ES-I3 (cell line): ENCODE measurements at regions not wholly inside any gene's neighbourhood (a gene's known extent, or its start where the extent isn't known, plus 50 kb on each side); places are given as distances from the start of the nearest gene placed in this dataset.
"Not testable (repeated sequence)": the region's sequence is repeated elsewhere in the genome, so short reads cannot be mapped to it uniquely, and the experiment has no call there.

Experiments used
- H3K36me3 ChIP-seq: 2 replicates; pipeline ENCODE4 v1.6.1; 2013; ENCODE audit warnings: mild to moderate bottlenecking, low read length, control low read depth, moderate library complexity; ENCODE audit not compliant: insufficient read depth
- H3K4me1 ChIP-seq: 2 replicates; pipeline ENCODE4 v1.6.1; 2013; ENCODE audit warnings: mild to moderate bottlenecking, control low read depth, low read length; ENCODE audit not compliant: insufficient read depth
- H3K9ac ChIP-seq: 2 replicates; pipeline ENCODE4 v1.6.1; 2013; ENCODE audit warnings: low read depth, mild to moderate bottlenecking, low read length, moderate library complexity
- H3K9me3 ChIP-seq: 2 replicates; pipeline ENCODE4 v1.6.1; 2013; ENCODE audit warnings: mild to moderate bottlenecking, low read length, moderate library complexity; ENCODE audit not compliant: control insufficient read depth, insufficient read depth

DNA sequence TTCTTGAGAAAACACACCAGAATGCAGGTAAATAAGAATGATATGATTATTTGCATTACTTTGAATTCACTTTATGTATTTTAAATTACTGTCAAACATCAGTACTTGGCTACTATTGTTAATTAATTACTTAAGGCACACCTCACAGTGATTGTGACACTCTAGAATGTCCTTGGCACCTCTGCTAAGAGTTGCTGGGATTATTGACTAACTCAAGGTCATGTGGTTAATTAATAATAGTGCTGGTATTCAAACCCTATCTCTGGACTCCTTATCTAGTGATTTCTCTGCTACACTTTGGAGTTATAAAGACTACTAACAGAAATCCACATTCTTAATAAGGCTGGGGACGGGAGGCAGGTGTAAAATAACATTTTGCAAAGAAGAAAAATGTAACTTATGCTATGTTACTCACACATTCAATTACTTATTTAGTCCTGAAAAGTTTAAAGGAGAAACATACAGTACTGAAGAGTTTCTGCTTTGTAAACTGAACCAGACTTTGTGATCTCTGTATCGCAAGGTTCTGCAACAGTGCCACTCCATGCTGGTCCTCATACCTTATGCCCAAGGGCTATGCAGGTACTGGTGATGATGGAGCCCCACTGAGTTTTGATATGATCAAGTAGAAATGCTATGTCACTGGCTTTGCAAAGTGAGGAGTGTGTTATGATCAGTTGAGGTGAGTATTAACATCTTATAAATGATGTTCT, 242.7 kb downstream of the MID1IP1 start:
- Histone ChIP-seq H3K9ac (no peak overlapping the region), H3K9me3 (no peaks in the 10 kb centered on the region), H3K36me3 (no peaks in the 10 kb centered on the region), H3K4me1 (no peaks in the 10 kb centered on the region)

DNA sequence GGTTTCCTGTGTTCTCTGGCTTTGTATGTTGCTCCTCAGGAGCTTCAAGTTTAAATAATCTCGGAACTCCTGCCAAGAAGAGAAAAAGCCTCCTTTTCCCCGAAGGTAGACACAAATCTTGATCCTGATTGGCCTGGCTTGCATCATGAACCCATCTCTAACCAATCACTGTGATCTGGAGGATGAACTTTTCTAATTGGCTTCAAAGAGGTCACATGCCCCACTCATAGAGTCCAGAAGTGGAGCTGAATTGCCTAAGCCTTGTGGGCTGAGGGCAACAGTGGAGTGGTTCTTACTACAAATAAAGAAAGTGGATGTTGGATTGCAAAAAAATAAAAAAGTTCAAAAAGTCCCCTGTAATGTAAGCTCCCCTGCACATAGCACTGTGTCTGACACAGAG, 245.9 kb downstream of the MID1IP1 start:
- H3K36me3 ChIP-seq = no peaks in the 10 kb centered on the region
- 0 out of 2 replicates have a peak, but pooled peaks cover 3% of the 10 kb centered on the region for H3K4me1 ChIP-seq
- no peak overlapping the region for H3K9ac ChIP-seq
- H3K9me3 ChIP-seq = no peaks in the 10 kb centered on the region

DNA sequence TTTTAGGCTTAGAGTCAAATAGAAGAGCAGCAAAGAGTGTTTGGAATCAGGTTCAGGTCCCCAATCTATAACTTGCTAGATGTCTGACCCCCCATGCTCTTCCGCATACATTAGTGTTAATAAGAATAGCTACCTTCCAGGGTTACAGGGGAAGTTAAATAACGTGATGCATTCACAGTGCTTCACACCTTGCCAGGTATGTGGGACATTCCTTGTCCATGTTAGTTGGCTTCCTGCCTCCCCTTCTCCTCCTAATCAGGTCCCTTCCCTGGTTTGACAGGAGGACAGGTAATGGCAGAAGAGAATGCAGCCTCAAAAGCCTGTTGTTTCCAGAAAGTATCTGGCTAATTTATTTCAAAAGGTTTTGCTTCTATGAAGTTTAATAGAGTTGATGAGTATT, 248.7 kb downstream of the MID1IP1 start:
- Histone ChIP-seq H3K9ac (no peak overlapping the region), H3K9me3 (no peaks in the 10 kb centered on the region), H3K4me1 (0 out of 2 replicates have a peak, but pooled peaks cover 3% of the 10 kb centered on the region), H3K36me3 (no peaks in the 10 kb centered on the region)

DNA sequence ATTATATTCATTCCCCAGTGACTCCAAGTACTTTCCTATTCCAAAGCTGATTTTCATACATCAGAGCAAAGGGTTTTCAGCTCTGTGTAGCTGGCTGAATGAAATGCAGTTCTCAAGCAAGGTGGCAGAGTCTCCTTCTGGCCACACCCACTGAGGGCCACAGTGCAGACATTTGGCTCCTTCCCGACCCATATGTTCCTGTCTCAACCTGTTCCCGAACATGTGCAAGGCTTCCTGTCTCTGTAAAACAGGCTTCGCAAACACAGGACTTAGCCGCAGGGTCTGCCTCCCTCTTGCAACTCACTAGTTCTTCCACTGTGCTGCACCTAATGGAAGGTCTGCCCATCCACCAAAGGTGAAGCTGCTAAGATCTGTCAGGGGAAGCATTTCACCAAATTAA, 249.2 kb downstream of the MID1IP1 start:
- no peaks in the 10 kb centered on the region for H3K36me3 ChIP-seq
- no peaks in the 10 kb centered on the region for H3K9me3 ChIP-seq
- 0 out of 2 replicates have a peak, but pooled peaks cover 3% of the 10 kb centered on the region for H3K4me1 ChIP-seq
- H3K9ac ChIP-seq = no peak overlapping the region

DNA sequence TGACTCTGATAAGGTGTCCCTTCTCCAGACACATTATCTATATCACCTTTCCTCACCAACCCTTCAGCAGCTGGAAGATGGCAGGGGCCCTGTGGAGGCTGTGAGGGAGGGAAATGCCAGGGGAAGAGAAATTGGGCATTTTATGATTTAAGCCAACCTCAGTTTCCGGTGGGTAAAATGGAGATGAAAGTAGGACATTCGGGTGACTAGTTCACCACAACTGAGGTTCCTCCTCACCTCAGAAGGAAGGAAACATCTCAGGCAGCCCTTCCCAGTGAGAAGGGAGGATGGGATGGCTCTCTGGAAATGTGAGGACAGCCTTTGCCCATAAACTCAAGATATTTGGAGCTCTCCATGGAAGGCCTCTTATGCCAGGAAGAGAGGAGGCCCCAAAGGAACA, 251.5 kb downstream of the MID1IP1 start:
- H3K4me1 ChIP-seq = 0 out of 2 replicates have a peak, but pooled peaks cover 3% of the 10 kb centered on the region
- no peaks in the 10 kb centered on the region; the same call in 1 of the 2 replicates for H3K9me3 ChIP-seq
- no peaks in the 10 kb centered on the region for H3K36me3 ChIP-seq
- H3K9ac ChIP-seq = no peak overlapping the region

DNA sequence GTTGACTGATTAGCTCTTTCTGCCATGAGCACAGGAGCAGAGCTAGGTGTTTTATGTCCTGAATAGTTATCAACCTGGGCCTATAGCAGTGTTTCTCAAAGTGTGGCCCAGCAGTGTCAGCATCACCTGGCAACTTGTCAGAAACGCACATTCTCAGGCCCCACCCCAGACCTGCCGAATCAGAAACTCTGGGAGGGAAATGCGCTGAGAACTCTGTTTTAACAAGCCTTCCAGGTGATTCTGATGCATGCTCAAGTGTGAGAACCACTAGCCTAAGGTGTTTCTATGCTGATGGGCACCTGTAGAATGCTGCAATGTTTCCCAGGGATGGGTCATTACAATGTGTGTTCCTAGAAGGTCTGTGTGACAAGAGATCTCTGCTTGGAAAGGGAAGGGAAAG, 257.5 kb downstream of the MID1IP1 start:
- no peak overlapping the region for H3K9ac ChIP-seq
- H3K4me1 ChIP-seq = no peaks in the 10 kb centered on the region
- H3K9me3 ChIP-seq = no peaks in the 10 kb centered on the region; the same call in none of the 2 replicates
- no peaks in the 10 kb centered on the region for H3K36me3 ChIP-seq

DNA sequence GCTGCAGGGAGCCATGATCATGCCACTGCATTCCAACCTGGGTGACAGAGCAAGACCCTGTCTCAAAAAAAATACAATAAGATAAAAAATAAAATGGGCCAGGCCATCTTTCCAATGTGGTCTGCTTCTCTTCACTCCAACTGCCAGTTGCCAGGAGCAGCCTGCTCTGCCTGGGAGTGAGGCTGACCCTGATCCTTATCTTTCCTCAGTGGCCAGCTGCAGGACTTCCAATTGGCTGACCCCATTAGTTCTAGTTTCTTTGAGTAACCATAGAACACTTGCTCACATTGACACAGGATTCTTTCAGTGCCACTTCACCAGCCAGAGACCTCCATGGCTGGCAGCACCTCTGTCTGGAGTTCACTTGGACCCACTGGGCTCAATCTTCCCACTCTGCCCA, 258.6 kb downstream of the MID1IP1 start:
- H3K9ac ChIP-seq = no peak overlapping the region
- H3K4me1 ChIP-seq = no peaks in the 10 kb centered on the region
- H3K9me3 ChIP-seq = no peaks in the 10 kb centered on the region; the same call in none of the 2 replicates
- no peaks in the 10 kb centered on the region for H3K36me3 ChIP-seq

DNA sequence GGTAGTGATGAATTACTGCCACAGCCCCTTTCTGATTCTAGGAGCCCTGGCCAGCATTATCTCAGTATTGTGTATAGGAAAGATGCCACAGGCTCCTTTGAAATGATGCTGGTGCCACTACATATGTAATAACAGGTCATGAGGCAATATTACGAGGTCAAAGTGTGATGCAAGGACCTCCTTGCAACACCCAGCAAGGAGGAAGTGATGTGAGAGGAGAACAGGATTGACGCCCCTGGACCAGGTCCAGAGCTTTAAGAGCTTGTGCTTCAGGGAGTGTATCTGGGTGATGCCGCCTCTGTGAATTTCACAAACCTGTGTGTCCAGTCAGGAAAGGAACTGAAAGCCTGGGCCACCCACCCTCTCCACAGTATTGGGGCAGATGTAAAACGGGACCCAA, 261.8 kb downstream of the MID1IP1 start:
- Histone ChIP-seq H3K36me3 (no peaks in the 10 kb centered on the region), H3K9me3 (no peaks in the 10 kb centered on the region; the same call in 1 of the 2 replicates), H3K4me1 (peaks cover 15% of the 10 kb centered on the region), H3K9ac (no peak overlapping the region)

DNA sequence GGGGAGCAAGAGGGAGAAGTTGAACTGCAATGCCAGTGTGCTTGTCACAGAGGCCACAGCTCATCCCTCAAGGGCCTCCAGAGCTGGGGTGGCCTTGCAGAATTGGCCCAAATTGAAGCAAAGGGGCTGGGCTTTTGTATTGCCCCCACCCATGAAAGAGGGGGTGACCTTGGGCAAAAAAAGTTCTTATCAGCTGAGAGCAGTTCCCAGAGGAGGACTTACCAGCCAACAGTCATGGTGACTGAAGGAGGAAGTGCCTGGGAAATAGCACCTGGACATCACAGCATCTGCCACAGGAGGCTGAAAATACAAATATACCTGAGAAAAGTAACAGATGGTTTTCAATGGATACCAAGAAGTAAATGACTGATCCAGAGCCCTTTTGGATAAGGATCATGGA, 262.4 kb downstream of the MID1IP1 start:
- Histone ChIP-seq H3K4me1 (peaks cover 15% of the 10 kb centered on the region), H3K9me3 (no peaks in the 10 kb centered on the region; the same call in 1 of the 2 replicates), H3K9ac (no peak overlapping the region), H3K36me3 (no peaks in the 10 kb centered on the region)

DNA sequence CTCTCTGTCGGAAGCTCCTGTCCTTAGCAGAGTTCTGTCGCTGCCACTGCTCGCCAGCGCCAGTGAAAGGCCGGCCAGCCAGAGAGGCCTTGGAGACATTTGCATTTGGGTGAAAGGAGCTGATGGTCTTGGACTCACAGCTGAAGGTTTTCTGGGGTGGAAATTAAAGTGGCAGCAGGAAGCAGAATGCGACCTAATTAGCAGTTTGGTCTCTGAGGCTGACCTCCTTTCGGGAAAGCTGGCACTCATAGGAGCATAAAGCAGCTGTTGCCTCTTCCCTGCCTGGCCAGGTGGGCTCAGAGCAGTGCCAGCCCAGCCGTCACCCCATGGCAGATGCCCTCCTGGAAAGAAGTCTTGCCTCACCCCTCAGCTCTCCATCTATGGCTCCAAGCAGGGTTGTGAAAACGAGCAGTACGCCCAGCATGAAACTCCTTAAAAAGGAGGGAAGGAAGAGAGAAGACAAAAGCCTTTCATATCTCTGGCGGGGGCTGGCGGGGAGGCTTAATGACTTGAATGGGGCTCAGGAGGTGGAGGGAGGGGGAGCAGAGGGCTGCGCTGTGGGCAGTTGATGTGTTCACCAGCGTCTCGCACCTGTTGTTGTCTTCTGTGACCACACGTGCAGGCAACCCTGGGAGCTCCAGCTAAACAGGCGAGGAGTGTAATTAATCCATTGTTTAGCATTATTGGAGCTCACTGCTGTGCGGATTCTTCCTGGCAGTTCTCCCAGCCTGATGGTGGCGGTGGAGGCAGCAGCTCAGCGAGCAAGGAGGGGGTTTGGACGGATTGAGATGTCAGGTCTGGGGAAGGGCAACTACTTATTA, 264.0 kb downstream of the MID1IP1 start:
- H3K9ac ChIP-seq = peak overlapping the region; percentile 27; the same call in 1 of the 2 replicates
- H3K9me3 ChIP-seq = no peaks in the 10 kb centered on the region; the same call in 1 of the 2 replicates
- H3K36me3 ChIP-seq = no peaks in the 10 kb centered on the region
- peaks cover 15% of the 10 kb centered on the region for H3K4me1 ChIP-seq

DNA sequence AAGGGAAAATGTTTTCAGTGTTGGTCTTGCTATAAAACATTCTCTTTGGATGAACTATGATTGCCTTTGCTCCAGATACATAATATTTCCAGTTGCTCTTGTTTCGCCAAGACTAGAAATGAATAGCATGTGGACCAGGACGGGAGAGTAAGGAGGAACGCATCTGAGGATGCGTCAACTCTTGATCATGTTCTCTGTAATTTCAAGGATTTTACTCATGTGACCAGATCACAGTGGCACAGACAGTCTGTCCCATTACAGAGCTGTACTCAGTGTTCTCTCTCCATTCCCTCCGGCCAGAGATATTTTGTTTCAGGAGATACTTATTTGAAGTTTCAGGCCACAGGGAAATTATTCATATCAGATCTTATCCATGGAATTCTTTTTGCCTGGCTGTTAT, 266.6 kb downstream of the MID1IP1 start:
- no peak overlapping the region for H3K9ac ChIP-seq
- H3K36me3 ChIP-seq = no peaks in the 10 kb centered on the region
- no peaks in the 10 kb centered on the region for H3K9me3 ChIP-seq
- H3K4me1 ChIP-seq = peaks cover 17% of the 10 kb centered on the region

DNA sequence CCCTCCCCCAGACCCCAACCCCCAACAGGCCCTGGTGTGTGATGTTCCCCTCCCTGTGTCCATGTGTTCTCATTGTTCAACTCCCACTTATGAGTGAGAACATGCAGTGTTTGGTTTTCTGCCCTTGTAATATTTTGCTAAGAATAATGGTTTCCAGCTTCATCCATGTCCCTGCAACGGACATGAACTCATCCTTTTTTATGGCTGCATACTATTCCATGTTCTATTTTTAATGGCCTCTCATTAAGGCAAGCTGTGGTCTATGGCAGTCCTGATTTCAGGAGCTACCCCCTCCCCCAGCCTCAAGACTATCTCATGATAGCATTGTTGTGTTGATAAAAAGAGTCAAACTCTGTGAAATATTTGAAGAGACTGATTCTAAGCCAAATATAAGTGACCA, 267.4 kb downstream of the MID1IP1 start:
- not testable (repeated sequence) for H3K9ac ChIP-seq, H3K9me3 ChIP-seq, H3K36me3 ChIP-seq
- peaks cover 17% of the 10 kb centered on the region for H3K4me1 ChIP-seq

DNA sequence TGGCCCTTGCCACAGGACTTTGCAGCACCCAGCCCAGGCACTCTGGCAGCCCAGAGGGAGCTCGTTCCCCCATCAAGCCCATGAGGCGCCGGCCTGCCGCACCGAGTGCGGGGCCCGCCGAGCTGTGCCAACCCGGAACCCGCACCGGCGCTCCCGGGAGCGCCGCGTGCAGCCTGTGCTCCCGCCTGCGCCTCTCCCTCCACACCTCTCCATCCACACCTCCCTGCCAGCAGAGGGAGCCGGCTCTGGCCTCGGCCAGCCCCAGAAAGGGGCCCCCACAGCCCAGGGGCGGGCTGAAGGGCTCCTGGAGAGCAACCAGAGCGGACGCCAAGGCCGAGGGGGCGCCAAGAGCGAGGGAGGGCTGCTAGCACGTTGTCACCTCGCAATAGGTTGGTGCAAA, 268.8 kb downstream of the MID1IP1 start:
- H3K9ac ChIP-seq = no peak overlapping the region

DNA sequence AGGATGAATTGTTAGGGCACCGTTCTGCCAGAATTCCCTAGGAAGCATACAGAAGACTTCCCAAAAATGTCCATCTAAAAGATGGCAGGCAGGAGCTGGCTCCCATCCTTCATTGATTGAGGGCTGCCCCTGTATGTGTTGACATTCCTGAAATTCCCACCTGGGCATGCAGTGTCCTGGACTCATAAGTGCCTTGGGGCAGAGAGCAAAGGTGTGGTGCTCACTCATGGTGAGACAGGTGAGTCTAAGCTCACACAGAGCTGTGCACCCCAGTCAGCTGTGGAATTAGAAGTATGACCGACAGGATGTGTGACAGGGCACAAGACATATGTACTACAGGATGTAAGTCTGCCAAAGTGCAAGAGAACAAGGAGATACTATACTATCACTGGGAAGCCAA, 271.9 kb downstream of the MID1IP1 start:
- Histone ChIP-seq H3K36me3 (no peaks in the 10 kb centered on the region), H3K9ac (no peak overlapping the region), H3K4me1 (0 out of 2 replicates have a peak, but pooled peaks cover 2% of the 10 kb centered on the region), H3K9me3 (0 out of 2 replicates have a peak, but pooled peaks cover 4% of the 10 kb centered on the region)

More for the DNA sequence above, 268.8 kb downstream of the MID1IP1 start:
- H3K4me1 ChIP-seq = peaks cover 17% of the 10 kb centered on the region
- no peaks in the 10 kb centered on the region for H3K9me3 ChIP-seq
- no peaks in the 10 kb centered on the region for H3K36me3 ChIP-seq

DNA sequence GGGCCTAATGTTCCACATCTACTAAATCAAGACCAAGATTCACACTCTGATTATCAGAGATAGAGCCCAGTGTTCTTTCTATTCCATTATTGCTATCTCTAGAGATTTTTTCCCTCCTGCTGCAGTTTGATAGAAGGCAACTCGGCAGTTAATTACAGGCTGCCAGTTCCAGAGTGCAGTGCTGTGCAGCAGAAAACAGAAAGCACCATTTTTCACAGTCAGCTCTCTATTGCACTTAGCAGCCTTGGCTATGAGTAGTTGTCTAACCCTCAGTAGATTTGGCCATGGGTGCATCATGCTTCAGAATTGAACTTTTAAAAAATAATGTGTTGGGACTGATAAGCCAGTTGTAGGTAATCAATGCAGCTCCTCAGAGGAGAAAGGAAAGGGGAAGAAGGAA, 295.3 kb downstream of the MID1IP1 start:
- H3K4me1 ChIP-seq = 0 out of 2 replicates have a peak, but pooled peaks cover 3% of the 10 kb centered on the region
- H3K9me3 ChIP-seq = no peaks in the 10 kb centered on the region
- no peaks in the 10 kb centered on the region for H3K36me3 ChIP-seq
- H3K9ac ChIP-seq = no peak overlapping the region
